GM21367 (cell line): ENCODE measurements at regions not wholly inside any gene's neighbourhood (a gene's known extent, or its start where the extent isn't known, plus 50 kb on each side); places are given as distances from the start of the nearest gene placed in this dataset.

Experiments
- ATAC-seq: cut with Tn5 transposase; IDR thresholded peaks from one replicate; pipeline ENCODE4 v1.9.1; 2021; ENCODE audit not compliant: unreplicated experiment

DNA sequence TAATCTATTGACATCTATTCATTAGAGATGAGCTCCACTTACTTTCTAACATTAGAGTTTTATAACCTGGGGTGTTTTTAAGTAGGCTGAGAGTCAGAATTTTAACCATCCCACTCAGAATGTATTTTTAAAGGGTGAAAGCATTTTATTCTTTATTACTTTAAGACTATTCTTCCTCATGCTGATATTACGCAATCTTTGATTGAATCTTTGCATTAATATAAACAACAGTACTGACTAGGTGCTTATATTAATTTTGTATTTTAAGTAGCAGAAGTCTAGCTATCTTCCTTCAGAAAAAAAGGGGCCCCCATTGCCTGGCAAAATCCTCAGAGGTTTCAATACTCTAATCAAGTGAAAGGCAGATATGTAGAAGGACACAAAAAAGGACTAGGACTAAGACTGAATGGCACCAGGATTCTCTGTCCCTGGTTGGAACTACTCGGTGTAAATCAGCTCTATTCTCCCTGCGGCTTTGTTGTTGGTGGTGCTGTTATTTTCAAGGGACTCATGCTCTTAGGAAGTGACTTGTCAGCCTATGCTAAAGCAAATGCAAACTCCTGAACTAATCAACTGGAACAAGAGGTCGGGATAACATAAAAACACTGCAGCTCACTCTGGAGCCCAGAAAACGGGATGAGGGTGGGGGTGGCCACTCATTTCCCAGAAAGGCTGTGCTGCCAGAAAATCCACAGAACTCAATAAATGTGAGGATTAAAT, 1324.4 kb downstream of the GRIK2 start:
- no peak for ATAC-seq

DNA sequence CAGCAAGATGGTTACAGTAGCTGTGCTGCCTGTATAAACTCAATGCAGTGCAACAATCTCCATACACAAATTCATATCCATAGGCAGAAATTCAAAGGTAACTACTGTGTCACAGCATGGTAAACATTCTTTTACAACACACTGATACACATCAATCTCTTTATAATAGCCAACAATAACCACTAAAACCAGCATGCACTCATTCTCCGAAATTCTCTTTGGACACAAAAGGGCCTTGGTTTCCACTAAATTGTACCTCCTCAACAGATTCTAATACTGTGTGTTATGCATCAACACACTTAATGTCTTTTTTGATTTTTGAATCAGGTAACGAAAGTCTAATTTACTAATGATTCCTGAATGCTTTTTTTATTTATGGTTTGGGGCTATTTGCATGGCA, 1323.7 kb downstream of the GRIK2 start:
- ATAC-seq = no peak

DNA sequence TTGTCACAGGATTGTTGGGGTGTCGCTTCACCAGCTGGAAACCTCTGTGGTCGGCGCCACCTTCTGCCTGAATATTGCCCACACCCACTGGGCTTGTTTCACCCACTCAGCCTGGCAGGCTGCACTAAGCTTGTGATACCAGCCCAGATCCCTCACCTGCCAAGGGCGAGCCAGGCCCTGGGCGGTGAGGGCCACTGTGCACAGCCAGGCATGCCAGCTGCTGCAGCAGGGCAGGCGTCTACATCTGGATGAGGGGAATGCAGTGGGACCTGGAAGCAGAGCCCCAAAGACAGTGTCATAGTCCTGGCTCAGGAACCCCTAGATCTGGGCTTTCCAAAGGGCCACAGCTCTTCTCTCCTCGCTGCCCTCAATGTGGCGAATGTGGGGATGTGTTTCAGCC, 1307.5 kb downstream of the GRIK2 start:
- ATAC-seq = no peak

DNA sequence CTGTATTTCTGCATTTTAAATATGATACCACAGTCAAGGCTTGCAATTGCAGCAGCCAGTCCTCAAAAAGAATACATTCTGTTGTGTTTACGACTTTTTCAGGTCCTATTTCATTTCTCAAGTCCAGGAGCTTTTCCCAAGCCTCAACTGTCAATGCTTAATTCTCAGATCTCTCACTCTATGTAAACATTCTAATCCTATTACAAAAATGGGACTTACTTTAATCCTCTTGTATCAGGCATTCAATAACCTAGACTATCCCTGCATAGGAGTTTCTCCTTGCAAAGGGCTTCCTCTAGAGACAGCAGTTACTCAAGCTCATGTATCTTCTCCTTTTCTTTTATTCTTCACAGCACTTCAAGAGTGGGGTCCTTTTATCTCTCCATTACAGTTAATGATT, 1293.0 kb downstream of the GRIK2 start:
- no peak for ATAC-seq

DNA sequence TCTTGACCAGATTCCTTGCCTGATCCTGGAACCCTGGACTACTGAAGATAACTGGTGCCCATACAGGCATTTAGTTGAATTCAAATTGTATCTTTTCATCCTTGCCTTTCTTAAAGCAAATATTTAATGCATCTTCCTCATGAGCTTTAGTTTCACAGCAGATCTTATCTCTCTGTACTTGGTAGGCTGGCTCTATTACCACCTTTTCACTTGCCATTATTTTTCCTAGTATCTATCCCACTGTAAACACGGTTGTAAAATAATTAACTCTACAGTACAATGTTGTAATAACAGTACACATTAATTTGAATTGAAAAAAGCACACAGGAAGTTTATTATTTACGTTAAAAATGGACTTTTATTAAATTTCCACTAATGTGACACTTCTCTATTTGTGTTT, 1286.9 kb downstream of the GRIK2 start:
- no peak for ATAC-seq

DNA sequence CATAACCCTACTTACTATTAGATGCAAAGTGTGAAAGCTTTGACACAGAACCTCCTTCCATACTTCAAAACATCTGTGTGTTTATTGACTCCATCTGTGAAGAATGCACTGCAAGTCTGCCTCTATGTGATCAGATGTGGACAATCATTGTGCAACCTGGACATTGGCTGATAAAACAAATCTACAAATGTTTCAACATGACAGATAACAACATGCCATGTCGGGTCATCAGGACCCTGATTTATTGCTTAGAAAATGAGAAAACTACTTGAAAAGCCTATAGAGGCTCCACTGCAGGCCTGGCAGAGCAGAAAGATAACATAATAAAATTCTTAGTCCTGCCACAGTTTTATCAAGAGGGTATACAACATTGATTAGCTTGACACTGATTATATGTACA, 1286.4 kb downstream of the GRIK2 start:
- no peak for ATAC-seq

DNA sequence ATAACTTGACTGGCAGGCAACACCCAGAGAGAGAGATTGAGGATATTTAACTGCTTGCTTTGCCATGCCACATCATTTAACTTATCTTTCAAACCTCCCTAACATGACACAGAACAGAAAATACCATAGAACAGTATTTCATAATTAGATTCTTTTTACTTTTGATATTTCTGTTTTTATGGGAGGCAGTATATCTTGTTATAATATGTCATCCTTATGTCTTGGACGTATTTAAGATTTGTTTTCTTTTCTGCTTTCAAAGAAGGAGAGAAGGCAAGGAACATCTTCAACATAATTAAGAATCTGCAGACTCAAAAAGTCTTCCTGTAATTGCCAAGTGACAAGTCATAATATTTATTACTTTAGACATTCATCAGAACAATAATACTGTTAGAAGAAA, 1283.7 kb downstream of the GRIK2 start:
- ATAC-seq = no peak

DNA sequence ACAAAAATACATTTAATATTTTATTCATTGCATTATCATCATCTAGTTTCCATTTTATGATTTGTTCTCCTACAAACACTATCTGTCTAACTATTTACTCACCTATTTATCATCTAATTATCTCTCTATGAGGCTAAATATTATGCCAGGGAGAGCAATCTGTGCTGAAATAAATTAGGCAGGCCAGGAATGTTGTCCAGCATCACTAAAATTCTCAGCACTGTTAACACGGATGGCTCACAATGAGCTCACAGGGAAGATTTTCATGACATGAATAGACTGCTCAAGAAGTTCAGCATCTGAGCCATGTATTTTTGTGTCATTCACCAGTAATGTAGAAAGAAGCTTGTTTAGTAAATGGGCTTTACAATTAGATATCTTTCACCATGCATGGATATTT, 1277.2 kb downstream of the GRIK2 start:
- ATAC-seq = no peak

DNA sequence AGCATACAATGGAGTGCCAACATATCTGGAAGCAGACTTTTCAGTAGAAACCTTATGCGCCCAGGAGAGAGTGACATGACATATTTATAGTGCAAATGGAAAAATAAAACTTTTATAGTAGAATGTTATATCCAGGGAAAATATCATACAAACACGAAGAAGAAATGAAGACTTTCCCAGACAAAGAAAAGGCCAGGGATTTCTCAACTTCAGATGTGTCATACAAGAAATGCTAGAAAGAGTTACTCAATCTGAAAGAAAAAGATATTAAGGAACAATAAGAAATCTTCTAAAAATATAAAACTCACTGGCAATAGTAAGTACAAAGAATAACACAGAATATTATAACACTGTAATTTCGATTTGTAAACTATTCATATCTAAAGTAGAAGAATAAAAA, 1269.3 kb downstream of the GRIK2 start:
- no peak for ATAC-seq

DNA sequence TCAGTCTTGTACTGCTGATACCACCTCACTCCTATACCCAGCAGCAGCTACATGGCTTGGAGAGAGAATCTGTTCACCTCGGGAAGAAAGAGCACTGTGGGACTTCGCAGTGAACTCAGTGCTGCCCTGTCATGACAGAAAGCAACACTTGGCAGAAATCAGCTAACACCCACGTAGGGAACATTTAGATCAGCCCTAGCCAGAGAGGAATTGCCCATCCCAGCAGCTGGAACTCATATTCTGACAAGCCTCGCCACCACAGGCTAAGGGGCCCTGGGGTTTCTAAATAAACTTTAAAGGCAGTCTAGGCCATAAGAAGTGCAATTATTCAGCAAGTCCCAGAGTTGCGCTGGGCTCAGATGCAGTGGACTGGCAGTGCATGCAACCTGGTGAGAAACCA, 1266.8 kb downstream of the GRIK2 start:
- ATAC-seq = no peak

DNA sequence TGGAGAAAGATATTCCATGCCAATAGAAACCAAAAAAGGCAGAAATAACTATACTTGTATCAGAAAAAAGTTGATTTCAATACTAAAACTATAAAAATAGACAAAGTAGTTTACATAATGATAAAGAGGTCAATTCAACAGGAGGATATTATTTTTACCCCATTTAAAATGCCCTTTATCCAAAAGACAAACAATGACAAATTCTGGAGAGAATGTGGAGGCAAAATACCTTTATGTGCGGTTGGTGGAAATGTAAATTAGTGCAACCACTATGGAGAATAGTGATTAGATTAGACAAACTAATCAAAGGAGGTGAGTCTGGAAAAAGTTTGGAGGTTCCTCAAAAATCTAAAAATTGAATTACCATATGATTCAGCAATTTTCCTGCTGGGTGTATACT, 1262.3 kb downstream of the GRIK2 start:
- ATAC-seq = no peak

DNA sequence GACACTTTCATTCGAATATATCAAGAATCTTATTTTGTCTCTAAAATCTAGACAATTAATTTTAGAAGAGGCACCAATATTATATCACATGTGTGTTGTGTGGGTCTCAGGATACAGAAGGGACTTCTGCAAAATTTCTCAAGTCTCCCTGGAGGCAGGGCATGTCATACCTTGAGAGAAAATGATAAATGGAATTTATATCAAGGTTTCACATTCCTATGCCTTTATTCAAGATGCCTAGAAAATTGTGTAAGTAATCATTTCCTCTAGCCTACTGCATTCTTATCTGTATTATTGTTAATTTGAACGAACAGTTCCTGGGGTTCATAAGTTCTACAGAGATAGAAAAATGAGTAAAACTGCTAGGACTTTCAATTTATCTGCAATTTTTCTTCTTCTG, 1247.9 kb downstream of the GRIK2 start:
- ATAC-seq = no peak

DNA sequence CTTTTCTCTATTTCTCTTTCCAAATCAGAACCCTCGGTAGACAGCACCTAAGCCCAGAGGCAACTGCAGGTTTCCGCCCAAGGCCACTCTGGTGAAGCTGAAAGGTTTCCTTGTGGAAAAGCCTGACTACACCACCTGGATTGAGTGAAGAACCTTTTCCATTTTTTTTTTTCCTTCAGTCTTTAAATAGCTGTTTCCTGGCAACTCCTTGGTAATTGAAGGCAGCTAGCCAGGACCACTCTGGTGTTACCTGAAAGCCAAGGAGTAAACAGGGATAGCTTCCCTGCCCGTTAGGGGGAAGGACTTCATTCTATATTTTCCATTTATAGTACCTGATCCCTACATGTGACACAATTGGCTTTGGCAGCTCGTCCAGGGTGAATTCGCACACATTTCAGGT, 1238.4 kb downstream of the GRIK2 start:
- no peak for ATAC-seq

DNA sequence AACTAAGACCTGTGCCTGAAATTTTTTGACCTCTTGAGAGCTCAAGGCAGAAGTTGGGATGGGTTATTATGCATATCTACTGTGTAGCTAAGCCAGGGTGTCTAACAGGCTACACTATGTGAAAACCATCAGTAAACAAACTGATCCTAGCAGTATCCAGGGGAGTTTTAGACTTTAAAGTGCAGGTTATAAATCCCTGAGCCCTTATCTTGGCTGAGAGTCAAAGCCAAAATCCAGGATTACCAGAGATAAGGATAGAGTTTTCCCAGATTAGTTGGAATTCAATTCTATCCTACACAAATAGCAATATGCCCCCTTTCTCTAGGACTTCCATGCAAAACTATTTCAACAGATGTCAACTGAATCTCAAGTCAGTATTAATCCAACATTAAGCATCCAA, 1229.7 kb downstream of the GRIK2 start:
- ATAC-seq = no peak

DNA sequence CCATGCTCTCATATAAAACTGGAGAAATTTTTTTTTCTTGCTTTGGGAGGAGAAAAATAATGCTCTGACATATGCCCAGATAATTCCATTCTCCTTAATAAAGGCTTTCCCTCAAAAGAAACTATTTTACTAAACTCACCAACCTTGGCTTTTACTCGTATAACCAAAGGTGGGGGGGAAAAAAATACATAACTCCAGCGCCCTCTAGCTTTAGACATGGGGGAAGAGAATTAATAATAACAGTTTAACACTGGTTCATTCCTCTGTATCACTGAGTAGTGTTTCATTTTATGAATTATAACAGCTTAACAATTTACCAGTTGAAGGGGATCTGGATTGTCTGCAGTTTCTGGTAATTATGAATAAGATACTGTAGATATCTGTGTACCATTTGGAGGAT, 1226.1 kb downstream of the GRIK2 start:
- no peak for ATAC-seq

DNA sequence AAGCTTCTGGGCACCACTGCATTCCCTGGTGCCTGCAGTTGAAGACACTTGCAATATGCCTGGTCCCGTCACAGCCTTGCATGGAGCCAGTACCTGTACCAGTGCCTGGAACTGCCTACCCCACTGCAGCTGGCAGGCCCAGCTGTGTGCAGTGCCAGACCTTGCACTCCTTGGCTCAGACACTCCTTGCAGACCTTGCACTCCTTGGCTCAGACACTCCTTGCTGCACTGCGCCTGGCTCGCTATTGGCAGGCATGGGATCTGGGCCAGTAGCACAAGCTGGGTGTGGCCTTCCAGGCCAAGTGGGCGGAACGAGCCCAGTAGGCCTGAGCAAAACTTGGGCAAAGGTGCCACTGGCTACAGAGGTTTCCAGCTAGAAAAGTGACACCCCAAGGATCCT, 1189.1 kb downstream of the GRIK2 start:
- no peak for ATAC-seq

DNA sequence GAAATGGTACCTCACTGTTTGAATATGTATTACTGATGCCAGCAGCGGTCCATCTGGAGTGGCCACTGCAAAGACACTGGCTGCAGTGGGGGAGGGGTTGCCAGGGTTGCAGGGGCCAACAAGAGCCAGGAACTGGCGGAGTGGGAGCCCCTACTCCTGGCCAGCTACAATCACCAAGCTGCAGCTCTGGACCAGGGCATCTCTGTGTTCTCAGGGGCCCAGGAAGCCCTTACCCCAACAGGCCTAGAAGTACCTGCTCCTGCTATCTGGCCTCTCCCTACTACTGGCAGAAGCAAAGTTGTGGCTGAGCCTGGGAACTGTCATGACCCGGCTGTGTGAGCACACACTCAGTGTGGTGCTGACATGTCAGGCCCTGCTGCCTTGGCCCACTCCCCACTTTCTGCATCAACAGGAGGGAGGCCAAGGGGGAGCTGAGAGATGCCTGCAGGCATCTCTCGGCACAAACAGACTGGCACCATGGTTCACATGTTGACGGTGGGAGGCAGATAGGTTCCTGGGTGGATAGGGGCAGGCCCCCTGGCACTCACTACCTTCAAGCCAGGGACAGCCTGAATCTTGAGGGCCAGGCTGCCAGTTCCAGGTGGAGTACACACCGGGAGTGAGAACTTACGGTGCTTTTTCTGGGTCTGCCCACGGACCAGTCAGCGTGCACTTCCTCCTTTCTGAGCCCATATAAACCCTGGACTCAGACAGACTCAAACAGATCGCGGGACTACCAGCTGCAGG, 1188.0 kb downstream of the GRIK2 start:
- no peak for ATAC-seq

DNA sequence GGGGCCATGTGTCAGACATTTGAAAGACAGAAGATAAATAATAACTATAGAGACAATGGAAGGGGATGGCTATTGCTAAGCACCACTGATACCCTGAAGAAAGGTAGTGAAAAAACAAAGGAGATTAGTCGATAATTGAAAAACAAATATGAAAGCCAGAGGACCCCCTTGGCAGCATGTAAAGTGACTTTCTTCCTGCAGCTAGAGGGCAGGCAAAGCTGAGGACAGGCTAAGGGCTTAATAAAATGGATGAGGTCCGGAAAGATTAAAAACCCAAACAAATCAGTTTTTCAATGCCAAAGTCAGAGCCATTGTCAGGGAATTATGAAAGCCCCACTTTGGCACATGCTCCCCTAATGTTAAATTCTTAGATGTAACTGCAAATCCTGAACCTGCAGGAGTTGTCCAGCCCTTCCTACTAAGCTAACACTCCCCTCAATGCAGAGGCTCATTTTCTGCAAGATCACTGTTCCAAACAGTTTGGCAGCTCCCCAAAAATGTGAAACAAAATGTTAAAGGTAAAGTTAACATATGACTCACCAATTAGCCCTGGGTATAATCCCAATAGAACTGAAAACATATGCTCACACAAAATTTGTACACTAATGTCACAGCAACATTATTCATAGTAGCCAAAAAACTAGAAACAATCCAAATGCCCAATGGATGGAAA, 1177.9 kb downstream of the GRIK2 start:
- no peak for ATAC-seq

DNA sequence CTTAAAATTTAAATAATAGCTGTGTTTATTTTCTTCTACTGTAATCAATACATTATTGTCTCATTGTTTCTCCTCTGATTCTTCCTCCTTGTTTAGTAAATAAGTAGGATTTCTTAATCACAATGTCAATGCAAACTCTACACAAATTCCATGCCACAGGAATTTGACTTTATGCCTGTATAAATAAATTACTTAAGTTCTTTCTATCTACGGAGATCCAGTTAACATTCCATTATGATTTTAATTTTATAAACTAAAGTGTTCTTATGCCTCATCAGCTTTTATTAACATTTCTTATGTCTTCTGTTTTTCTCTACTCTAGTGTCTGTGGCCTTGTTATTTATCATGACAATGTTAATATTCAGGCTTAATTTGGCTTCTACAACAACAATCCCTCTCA, 1169.2 kb downstream of the GRIK2 start:
- ATAC-seq = no peak

DNA sequence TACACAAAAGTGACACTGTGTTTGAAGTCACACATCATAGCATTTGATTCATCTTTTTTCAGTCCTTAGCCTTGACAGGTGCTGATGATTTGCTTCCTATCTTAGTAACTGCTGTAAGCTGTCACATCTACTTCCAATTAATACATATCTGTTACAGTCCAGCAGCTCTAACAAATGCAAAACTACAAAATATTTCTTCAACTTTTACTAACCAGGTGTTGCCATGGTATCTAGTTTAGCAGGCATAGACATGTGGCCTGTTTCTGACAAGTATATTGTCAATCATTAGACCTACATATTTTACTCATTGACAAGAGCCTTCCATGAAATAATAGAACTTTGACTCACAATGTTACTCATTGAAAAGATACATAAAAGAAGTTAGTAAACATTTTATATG, 1159.7 kb downstream of the GRIK2 start:
- no peak for ATAC-seq

DNA sequence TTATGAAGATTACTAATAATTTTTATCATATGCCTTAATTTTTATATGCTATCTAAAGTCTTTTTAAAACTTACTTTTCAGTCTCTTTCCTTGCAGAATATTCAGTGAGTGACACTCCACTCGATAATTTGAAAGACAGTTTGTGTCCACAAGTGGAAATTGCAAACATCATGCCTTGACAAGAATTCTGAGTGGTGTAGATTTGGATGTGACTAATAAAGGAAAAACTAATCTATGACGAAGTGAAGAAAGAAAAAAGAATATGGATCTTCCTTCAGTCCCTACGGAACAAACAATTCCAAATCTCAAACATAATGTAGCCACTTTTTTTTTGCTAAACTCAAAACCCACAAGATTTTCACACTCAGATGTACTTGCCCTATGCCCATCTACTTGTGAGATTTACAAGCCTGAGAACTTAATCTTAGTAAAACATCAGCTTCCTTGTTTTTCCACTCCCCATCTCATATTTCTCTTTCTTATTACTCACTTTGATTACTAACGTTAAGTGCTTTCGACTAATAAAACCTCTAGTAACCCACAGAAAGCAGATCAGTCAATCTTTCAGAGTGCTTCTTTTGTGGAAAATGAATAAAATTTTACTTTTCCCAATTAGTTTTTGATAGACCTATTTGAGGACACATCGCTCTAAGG, 1155.8 kb downstream of the GRIK2 start:
- ATAC-seq = no peak

DNA sequence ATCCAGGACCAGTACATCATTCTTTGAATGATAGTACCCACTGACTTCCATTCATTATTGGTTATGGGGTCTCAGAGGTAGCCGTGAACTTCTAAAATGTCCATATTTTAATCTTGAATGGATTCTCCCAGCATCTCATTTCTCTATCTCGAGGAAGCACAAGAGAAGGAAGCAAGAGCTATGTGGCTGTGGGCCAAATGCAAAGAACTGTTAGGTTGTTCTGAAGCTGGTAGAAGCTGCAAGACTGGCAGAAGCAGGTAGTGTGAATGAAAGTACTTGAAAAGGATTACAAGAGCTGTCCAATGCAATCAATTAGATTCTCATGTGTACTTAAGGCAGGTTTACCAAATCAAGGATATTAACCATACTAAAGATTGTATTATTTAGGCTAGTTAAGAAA, 1131.8 kb downstream of the GRIK2 start:
- no peak for ATAC-seq
